CD4-positive, alpha-beta T cell treated with Interleukin-12 subunit alpha and Interleukin-12 subunit beta, for 1 hour (primary cell): ENCODE measurements at regions not wholly inside any gene's neighbourhood (a gene's known extent, or its start where the extent isn't known, plus 50 kb on each side); places are given as distances from the start of the nearest gene placed in this dataset.
"Not testable (repeated sequence)": the region's sequence is repeated elsewhere in the genome, so short reads cannot be mapped to it uniquely, and the experiment has no call there.

Source experiments
- DNase-seq: peaks from one replicate; pipeline ENCODE4 v3.0.0-alpha.2; 2020

GRCh38 chr4:32680946-32681345 lies 1960.8 kb downstream of the PCDH7 start:
- no peak for DNase-seq

GRCh38 chr4:32684160-32684559 lies 1964.0 kb downstream of the PCDH7 start:
- no peak for DNase-seq

- no peak for DNase-seq
Observed at GRCh38 chr4:32686123-32686522, 1966.0 kb downstream of the PCDH7 start.

GRCh38 chr4:32689518-32689917 lies 1969.3 kb downstream of the PCDH7 start:
- no peak for DNase-seq

- no peak for DNase-seq
Observed at GRCh38 chr4:32697281-32697814, 1977.2 kb downstream of the PCDH7 start.

- no peak for DNase-seq
Observed at GRCh38 chr4:32700838-32701237, 1980.7 kb downstream of the PCDH7 start.

GRCh38 chr4:32706893-32707292 lies 1986.7 kb downstream of the PCDH7 start:
- DNase-seq = no peak

GRCh38 chr4:32716090-32716620 lies 1996.0 kb downstream of the PCDH7 start:
- not testable (repeated sequence) for DNase-seq

- no peak for DNase-seq
Observed at GRCh38 chr4:32735856-32736590, 2015.9 kb downstream of the PCDH7 start.

GRCh38 chr4:32744211-32744610 lies 2024.0 kb downstream of the PCDH7 start:
- no peak for DNase-seq

- no peak for DNase-seq
Observed at GRCh38 chr4:32745351-32745750, 2025.2 kb downstream of the PCDH7 start.

- DNase-seq = no peak
Observed at GRCh38 chr4:32748061-32748460, 2027.9 kb downstream of the PCDH7 start.

GRCh38 chr4:32748498-32748897 lies 2028.3 kb downstream of the PCDH7 start:
- no peak for DNase-seq

GRCh38 chr4:32752962-32753361 lies 2032.8 kb downstream of the PCDH7 start:
- DNase-seq = no peak

- no peak for DNase-seq
Observed at GRCh38 chr4:32768664-32769389, 2048.7 kb downstream of the PCDH7 start.

GRCh38 chr4:32771491-32771890 lies 2051.3 kb downstream of the PCDH7 start:
- no peak for DNase-seq

GRCh38 chr4:32775049-32775448 lies 2054.9 kb downstream of the PCDH7 start:
- DNase-seq = no peak

- no peak for DNase-seq
Observed at GRCh38 chr4:32776435-32777203, 2056.4 kb downstream of the PCDH7 start.

- DNase-seq = no peak
Observed at GRCh38 chr4:32778025-32778424, 2057.9 kb downstream of the PCDH7 start.

- DNase-seq = no peak
Observed at GRCh38 chr4:32778938-32779337, 2058.8 kb downstream of the PCDH7 start.

- no peak for DNase-seq
Observed at GRCh38 chr4:32789026-32789608, 2068.9 kb downstream of the PCDH7 start.

GRCh38 chr4:32790803-32791202 lies 2070.6 kb downstream of the PCDH7 start:
- no peak for DNase-seq
